GM12878 (cell line): ENCODE measurements at regions not wholly inside any gene's neighbourhood (a gene's known extent, or its start where the extent isn't known, plus 50 kb on each side); places are given as distances from the start of the nearest gene placed in this dataset.

Experiments
- ATAC-seq: fragments of 200-7000 bp; cut with Tn5 transposase; 3 replicates; pipeline ENCODE4 v1.9.1; 2020; ENCODE audit warnings: mild to moderate bottlenecking, moderate library complexity
- BruUV-seq: library from RNA; stranded (reverse); fragments of 400-500 nt; replicated peaks from 2 replicates; lab custom pipeline; 2021; lab: Mats Ljungman, UMichigan
- CTCF ChIA-PET: fragments of 300-600 bp; sonication (Branson Sonifier 250); formaldehyde crosslinking; extraction: SDS; loops from one replicate; lab custom pipeline; 2021; ENCODE audit warnings: inconsistent platforms; lab: Yijun Ruan, JAX
- POLR2A ChIA-PET: fragments of 350-600 bp; formaldehyde crosslinking; extraction: SDS; loops from one replicate; lab custom pipeline; 2021; ENCODE audit warnings: inconsistent platforms; lab: Charles Lee
- RAD21 ChIA-PET: fragments of 300-600 bp; sonication (Branson Sonifier 250); formaldehyde crosslinking; loops from one replicate; lab custom pipeline; 2023; ENCODE audit warnings: antibody characterized with exemption; ENCODE audit not compliant: unreplicated experiment; lab: Charles Lee
- SMC1A ChIA-PET: fragments of 300-600 bp; sonication (Branson Sonifier 250); formaldehyde crosslinking; loops from one replicate; lab custom pipeline; 2023; ENCODE audit not compliant: unreplicated experiment, uncharacterized antibody; lab: Charles Lee
- DNase-seq: peaks from one replicate; pipeline ENCODE4 v3.0.0-alpha.2; 2011; ENCODE audit warnings: low read depth, low spot score
- FAIRE-seq: peaks from 3 replicates; lab custom pipeline; 2011; peaks lifted over from hg19 to GRCh38; lab: Jason Lieb, UNC
- H2AFZ ChIP-seq: 2 replicates; pipeline ENCODE4 v1.6.0; 2011; ENCODE audit warnings: low read depth, low read length, control low read depth; ENCODE audit not compliant: control insufficient read depth
- H3K27ac ChIP-seq: 2 replicates; pipeline ENCODE4 v1.5.1; 2011; ENCODE audit warnings: control low read depth; ENCODE audit not compliant: control insufficient read depth, insufficient read depth
- H3K27me3 ChIP-seq, 2 experiments: replicated peaks in 1 of 2; 2 replicates each; pipeline versions ENCODE4 v1.6.0 to v1.6.1; 2011; ENCODE audit warnings: low read length in 1 of 2; ENCODE audit not compliant: control insufficient read depth in 2 of 2, insufficient read depth in 2 of 2
- H3K36me3 ChIP-seq, 2 experiments: 2 replicates each; pipeline ENCODE4 v1.5.1; 2011; ENCODE audit warnings: low read length in 1 of 2; ENCODE audit not compliant: control insufficient read depth in 2 of 2, insufficient read depth in 2 of 2
- H3K4me1 ChIP-seq: 2 replicates; pipeline ENCODE4 v1.6.1; 2011; ENCODE audit warnings: mild to moderate bottlenecking, low read length, moderate library complexity, mixed read lengths; ENCODE audit not compliant: control insufficient read depth, insufficient read depth
- H3K4me2 ChIP-seq: 2 replicates; pipeline ENCODE4 v1.6.0; 2011; ENCODE audit warnings: control low read depth; ENCODE audit not compliant: control insufficient read depth, insufficient read depth
- H3K4me3 ChIP-seq: fragments of 200-600 bp; sonication (generic); 2 replicates; pipeline ENCODE4 v1.5.1; 2016
- H3K79me2 ChIP-seq: 2 replicates; pipeline ENCODE4 v1.6.0; 2011; ENCODE audit warnings: low read length; ENCODE audit not compliant: control insufficient read depth, insufficient read depth
- H3K9ac ChIP-seq: 2 replicates; pipeline ENCODE4 v1.8.0; 2011; ENCODE audit warnings: low read length, control low read depth, mixed read lengths; ENCODE audit not compliant: control insufficient read depth, insufficient read depth
- H3K9me3 ChIP-seq: replicated peaks from 3 replicates; pipeline ENCODE4 v1.5.1; 2011; ENCODE audit warnings: mild to moderate bottlenecking, low read length; ENCODE audit not compliant: control insufficient read depth, insufficient read depth
- H4K20me1 ChIP-seq: 2 replicates; pipeline ENCODE4 v1.6.0; 2011; ENCODE audit not compliant: control insufficient read depth, insufficient read depth
- EP300 ChIP-seq, 2 experiments: fragments of 150-350 bp in 1 of 2; IDR thresholded peaks; 2 replicates each; pipeline ENCODE4 v1.6.1; 2011 to 2012; ENCODE audit warnings: low read depth in 2 of 2, low read length in 2 of 2, borderline replicate concordance in 1 of 2, improper control_type of control experiment in 1 of 2, inconsistent platforms in 1 of 2; ENCODE audit not compliant: control insufficient read depth in 1 of 2
- IRF4 ChIP-seq: IDR thresholded peaks from 2 replicates; pipeline ENCODE4 v1.6.1; 2011; ENCODE audit warnings: low read depth, low read length
- KAT2A ChIP-seq: conservative IDR thresholded peaks from 2 replicates; pipeline ENCODE4 v1.6.1; 2011; ENCODE audit warnings: low read depth, low read length; ENCODE audit not compliant: control insufficient read depth
- KLF5 ChIP-seq: fragments of 450-650 bp; IDR thresholded peaks from 2 replicates; pipeline ENCODE4 v1.6.1; 2014; ENCODE audit warnings: mild to moderate bottlenecking; ENCODE audit not compliant: partially characterized antibody
- MEF2B ChIP-seq: fragments of 450-650 bp; IDR thresholded peaks from 2 replicates; pipeline ENCODE4 v1.6.1; 2018; ENCODE audit warnings: mild to moderate bottlenecking, moderate library complexity; ENCODE audit not compliant: partially characterized antibody, poor library complexity, severe bottlenecking
- MTA2 ChIP-seq: fragments of 450-650 bp; IDR thresholded peaks from 2 replicates; pipeline ENCODE4 v1.6.1; 2016; ENCODE audit warnings: low read depth, mild to moderate bottlenecking, moderate library complexity
- NR2F1 ChIP-seq: fragments of 450-650 bp; conservative IDR thresholded peaks from 2 replicates; pipeline ENCODE4 v1.6.1; 2017; ENCODE audit warnings: mild to moderate bottlenecking
- RAD21 ChIP-seq: IDR thresholded peaks from 2 replicates; pipeline ENCODE4 v1.6.1; 2011; ENCODE audit warnings: mild to moderate bottlenecking, low read depth, low read length, moderate library complexity; ENCODE audit not compliant: insufficient read depth
- STAT1 ChIP-seq: fragments of 450-650 bp; conservative IDR thresholded peaks from 2 replicates; pipeline ENCODE4 v1.6.1; 2014; ENCODE audit warnings: antibody characterized with exemption, mild to moderate bottlenecking
- STAT3 ChIP-seq: IDR thresholded peaks from 2 replicates; pipeline ENCODE4 v1.6.1; 2011; ENCODE audit warnings: low read depth, low read length, improper control_type of control experiment
- TARDBP ChIP-seq: IDR thresholded peaks from 2 replicates; pipeline ENCODE4 v1.6.1; 2016; ENCODE audit warnings: borderline replicate concordance
- ZNF384 ChIP-seq: IDR thresholded peaks from 2 replicates; pipeline ENCODE4 v1.6.1; 2012; ENCODE audit warnings: low read depth, mild to moderate bottlenecking, low read length, improper control_type of control experiment, borderline replicate concordance
- WGBS: methylation state at CpG from one replicate; pipeline ENCODE4 v1.1.6; 2016; ENCODE audit warnings: low lambda C conversion rate; ENCODE audit not compliant: insufficient replicate concordance, insufficient coverage; ENCODE audit errors: missing lambda C conversion rate; 5-methylcytosine and 5-hydroxymethylcytosine counted together
- in situ Hi-C: fragments of 300-500 bp; cut with MboI; formaldehyde crosslinking; loops from 9 replicates; pipeline ENCODE4 v1.14.3; 2018; ENCODE audit warnings: mixed read lengths
- intact Hi-C: fragments of 100-400 bp; cut with micrococcal nuclease; formaldehyde crosslinking; loops from one replicate; pipeline ENCODE4 v1.14.2; 2022; ENCODE audit not compliant: unreplicated experiment
- TF ChIP-seq, protein P1 (sequence below): fragments of 450-650 bp; formaldehyde crosslinking; IDR thresholded peaks from 2 replicates; pipeline ENCODE4 v1.5.0; 2022; ENCODE audit warnings: mild to moderate bottlenecking, missing genetic modification characterization

GRCh38 chr17:70834039-70834438 is 664.7 kb downstream of the KCNJ2 start:
- TF ChIP-seq ZNF384, result no peak
- TF ChIP-seq, protein P1, sequence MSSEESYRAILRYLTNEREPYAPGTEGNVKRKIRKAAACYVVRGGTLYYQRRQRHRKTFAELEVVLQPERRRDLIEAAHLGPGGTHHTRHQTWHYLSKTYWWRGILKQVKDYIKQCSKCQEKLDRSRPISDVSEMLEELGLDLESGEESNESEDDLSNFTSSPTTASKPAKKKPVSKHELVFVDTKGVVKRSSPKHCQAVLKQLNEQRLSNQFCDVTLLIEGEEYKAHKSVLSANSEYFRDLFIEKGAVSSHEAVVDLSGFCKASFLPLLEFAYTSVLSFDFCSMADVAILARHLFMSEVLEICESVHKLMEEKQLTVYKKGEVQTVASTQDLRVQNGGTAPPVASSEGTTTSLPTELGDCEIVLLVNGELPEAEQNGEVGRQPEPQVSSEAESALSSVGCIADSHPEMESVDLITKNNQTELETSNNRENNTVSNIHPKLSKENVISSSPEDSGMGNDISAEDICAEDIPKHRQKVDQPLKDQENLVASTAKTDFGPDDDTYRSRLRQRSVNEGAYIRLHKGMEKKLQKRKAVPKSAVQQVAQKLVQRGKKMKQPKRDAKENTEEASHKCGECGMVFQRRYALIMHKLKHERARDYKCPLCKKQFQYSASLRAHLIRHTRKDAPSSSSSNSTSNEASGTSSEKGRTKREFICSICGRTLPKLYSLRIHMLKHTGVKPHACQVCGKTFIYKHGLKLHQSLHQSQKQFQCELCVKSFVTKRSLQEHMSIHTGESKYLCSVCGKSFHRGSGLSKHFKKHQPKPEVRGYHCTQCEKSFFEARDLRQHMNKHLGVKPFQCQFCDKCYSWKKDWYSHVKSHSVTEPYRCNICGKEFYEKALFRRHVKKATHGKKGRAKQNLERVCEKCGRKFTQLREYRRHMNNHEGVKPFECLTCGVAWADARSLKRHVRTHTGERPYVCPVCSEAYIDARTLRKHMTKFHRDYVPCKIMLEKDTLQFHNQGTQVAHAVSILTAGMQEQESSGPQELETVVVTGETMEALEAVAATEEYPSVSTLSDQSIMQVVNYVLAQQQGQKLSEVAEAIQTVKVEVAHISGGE, result no peak
- no peak for TF ChIP-seq MTA2
- no peak for TF ChIP-seq MEF2B
- no peak for TF ChIP-seq NR2F1
- TF ChIP-seq RAD21, result no peak
- no peak for TF ChIP-seq IRF4
- no peak for TF ChIP-seq TARDBP
- TF ChIP-seq KLF5, result no peak
- no peak for TF ChIP-seq EP300 (IDR thresholded peaks at IDR 0.05; ENCODE audit: borderline replicate concordance in 1 of 2, control insufficient read depth in 1 of 2, low read depth in 2 of 2, low read length in 2 of 2)
- no peak for TF ChIP-seq STAT1
- TF ChIP-seq KAT2A, result no peak
- no peak for TF ChIP-seq STAT3
- in situ Hi-C loops, result no loop called here
- no peaks in the 10 kb centered on the region for H3K27me3 ChIP-seq
- no peaks in the 10 kb centered on the region for H3K4me1 ChIP-seq
- FAIRE-seq, result no peak
- CTCF ChIA-PET, result no interaction called here
- H2AFZ ChIP-seq, result no peak overlapping the region
- no peak for ATAC-seq
- no peak overlapping the region for H3K27ac ChIP-seq
- no peaks in the 10 kb centered on the region for H3K79me2 ChIP-seq
- H3K9ac ChIP-seq, result no peak overlapping the region
- POLR2A ChIA-PET, result no interaction called here
- H3K9me3 ChIP-seq, result no peaks in the 10 kb centered on the region
- no peak for DNase-seq
- RAD21 ChIA-PET, result no interaction called here
- SMC1A ChIA-PET, result no interaction called here
- H3K36me3 ChIP-seq, result no peaks in the 10 kb centered on the region
- H3K4me3 ChIP-seq, result no peak overlapping the region
- intact Hi-C loops, result loop anchor here (10.0 kb wide), 1 partner anchor 59 kb away; no protein-coding TSS in a partner anchor
- no peaks in the 10 kb centered on the region for H4K20me1 ChIP-seq
- WGBS, result 12% methylated on average over 3 of the region's 3 CpGs
- no TSS peak for BruUV-seq
- H3K4me2 ChIP-seq, result no peak overlapping the region
